Prostate gland (tissue), 2 donors: ENCODE measurements at regions not wholly inside any gene's neighbourhood (a gene's known extent, or its start where the extent isn't known, plus 50 kb on each side); places are given as distances from the start of the nearest gene placed in this dataset.
A peak's percentile ranks its signal among the peaks of the same experiment; 100 is the strongest.

ENCODE experiments used
- DNase-seq: peaks from one replicate; pipeline ENCODE4 v3.0.0-alpha.2; 2019; ENCODE audit warnings: low spot score
- H3K27ac ChIP-seq, 2 donors: fragments of 200-600 bp; sonication (generic); 2 replicates each; pipeline ENCODE4 v1.5.1; 2017 to 2019
- H3K27me3 ChIP-seq: fragments of 200-600 bp; sonication (generic); replicated peaks from 2 replicates; pipeline ENCODE4 v1.5.1; 2019; ENCODE audit not compliant: insufficient read depth
- H3K36me3 ChIP-seq, 2 donors: fragments of 200-600 bp; sonication (generic); 1 replicate in 1 of 2; 2 replicates in 1 of 2; pipeline versions ENCODE4 v1.5.1 to v1.8.1; 2017 to 2019
- H3K4me1 ChIP-seq: fragments of 200-600 bp; sonication (generic); replicated peaks from 2 replicates; pipeline ENCODE4 v1.5.1; 2019
- H3K4me3 ChIP-seq, 2 donors: fragments of 200-600 bp; sonication (generic); 2 replicates each; pipeline ENCODE4 v1.5.1; 2017 to 2019
- H3K9me3 ChIP-seq: fragments of 200-600 bp; sonication (generic); 2 replicates; pipeline ENCODE4 v1.5.1; 2017
- POLR2A ChIP-seq: fragments of 450-650 bp; IDR thresholded peaks from one replicate; pipeline ENCODE4 v1.6.1; 2016; ENCODE audit warnings: antibody characterized with exemption, mild to moderate bottlenecking
- POLR2AphosphoS5 ChIP-seq: sonication (generic); formaldehyde crosslinking; IDR thresholded peaks from one replicate; pipeline ENCODE4 v1.6.1; 2017; ENCODE audit warnings: antibody characterized with exemption
- WGBS: methylation state at CpG from one replicate; pipeline ENCODE4 v1.1.5; 2018; 5-methylcytosine and 5-hydroxymethylcytosine counted together
- intact Hi-C: fragments of 100-400 bp; cut with DNase I; formaldehyde crosslinking; loops from one replicate; pipeline ENCODE4 v1.14.2; 2022
- TF ChIP-seq, protein P1 (sequence below), 4 experiments: fragments of 200-600 bp in 2 of 4; fragments of 450-650 bp in 2 of 4; sonication (generic) in 2 of 4; IDR thresholded peaks; 1 replicate in 3 of 4; 2 replicates in 1 of 4; pipeline ENCODE4 v1.5.1; 2016 to 2019; ENCODE audit warnings: antibody characterized with exemption in 4 of 4, mild to moderate bottlenecking in 2 of 4, moderate library complexity in 2 of 4

DNA sequence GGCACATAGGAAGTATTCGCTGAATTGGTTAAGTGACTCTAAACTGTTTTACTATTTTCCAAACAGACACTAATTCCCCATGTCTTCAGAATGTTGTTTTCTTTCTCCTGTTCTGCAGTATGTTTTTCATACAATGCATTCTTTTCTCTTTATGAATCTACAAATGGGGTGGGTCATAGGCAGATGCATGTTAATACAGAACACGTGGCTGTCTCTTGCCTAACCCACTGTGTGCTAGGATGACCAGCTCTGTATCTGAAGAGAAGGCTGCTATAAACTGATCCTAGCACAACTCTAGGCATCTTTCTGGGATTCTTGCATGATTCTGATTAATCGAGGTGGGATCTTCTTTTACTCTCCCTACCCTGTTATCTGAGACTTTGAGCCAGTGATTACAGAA lies 826.0 kb downstream of the PLCL1 start:
- DNase-seq = no peak
- WGBS = 85% methylated on average over 3 of the region's 3 CpGs
- TF ChIP-seq POLR2AphosphoS5 (no peak), POLR2A (no peak)
- TF ChIP-seq, protein P1, sequence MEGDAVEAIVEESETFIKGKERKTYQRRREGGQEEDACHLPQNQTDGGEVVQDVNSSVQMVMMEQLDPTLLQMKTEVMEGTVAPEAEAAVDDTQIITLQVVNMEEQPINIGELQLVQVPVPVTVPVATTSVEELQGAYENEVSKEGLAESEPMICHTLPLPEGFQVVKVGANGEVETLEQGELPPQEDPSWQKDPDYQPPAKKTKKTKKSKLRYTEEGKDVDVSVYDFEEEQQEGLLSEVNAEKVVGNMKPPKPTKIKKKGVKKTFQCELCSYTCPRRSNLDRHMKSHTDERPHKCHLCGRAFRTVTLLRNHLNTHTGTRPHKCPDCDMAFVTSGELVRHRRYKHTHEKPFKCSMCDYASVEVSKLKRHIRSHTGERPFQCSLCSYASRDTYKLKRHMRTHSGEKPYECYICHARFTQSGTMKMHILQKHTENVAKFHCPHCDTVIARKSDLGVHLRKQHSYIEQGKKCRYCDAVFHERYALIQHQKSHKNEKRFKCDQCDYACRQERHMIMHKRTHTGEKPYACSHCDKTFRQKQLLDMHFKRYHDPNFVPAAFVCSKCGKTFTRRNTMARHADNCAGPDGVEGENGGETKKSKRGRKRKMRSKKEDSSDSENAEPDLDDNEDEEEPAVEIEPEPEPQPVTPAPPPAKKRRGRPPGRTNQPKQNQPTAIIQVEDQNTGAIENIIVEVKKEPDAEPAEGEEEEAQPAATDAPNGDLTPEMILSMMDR (IDR thresholded peaks at IDR 0.05) = no peak
- no peak overlapping the region for H3K27ac ChIP-seq
- no peaks in the 10 kb centered on the region for H3K9me3 ChIP-seq
- H3K4me1 ChIP-seq = no peaks in the 10 kb centered on the region
- H3K36me3 ChIP-seq = no peaks in the 10 kb centered on the region
- intact Hi-C loops = no loop called here
- no peaks in the 10 kb centered on the region for H3K27me3 ChIP-seq
- H3K4me3 ChIP-seq = no peak overlapping the region

- no peak overlapping the region for H3K27ac ChIP-seq
- WGBS = 75% methylated on average over 2 of the region's 2 CpGs
- intact Hi-C loops = no loop called here
- no peaks in the 10 kb centered on the region for H3K36me3 ChIP-seq
- no peak overlapping the region for H3K4me3 ChIP-seq
- no peaks in the 10 kb centered on the region for H3K4me1 ChIP-seq
- no peaks in the 10 kb centered on the region for H3K9me3 ChIP-seq
- no peak for DNase-seq
- TF ChIP-seq POLR2A (no peak), POLR2AphosphoS5 (no peak)
- TF ChIP-seq, protein P1 (IDR thresholded peaks at IDR 0.05) = no peak
- no peaks in the 10 kb centered on the region for H3K27me3 ChIP-seq
Observed at GRCh38 chr2:198628596-198628995, 824.2 kb downstream of the PLCL1 start.

GRCh38 chr2:198622986-198623730 lies 818.8 kb downstream of the PLCL1 start:
- intact Hi-C loops = no loop called here
- Histone ChIP-seq H3K4me1 (no peaks in the 10 kb centered on the region), H3K27me3 (no peaks in the 10 kb centered on the region), H3K27ac (no peak overlapping the region), H3K4me3 (no peak overlapping the region), H3K9me3 (no peaks in the 10 kb centered on the region), H3K36me3 (no peaks in the 10 kb centered on the region)
- no peak for DNase-seq
- TF ChIP-seq POLR2AphosphoS5 (no peak), POLR2A (no peak)
- TF ChIP-seq, protein P1 (IDR thresholded peaks at IDR 0.05) = no peak
- 83% methylated on average over 3 of the region's 3 CpGs for WGBS

- Histone ChIP-seq H3K4me1 (no peaks in the 10 kb centered on the region), H3K27me3 (no peaks in the 10 kb centered on the region), H3K27ac (no peak overlapping the region), H3K4me3 (peak overlapping the region in 1 of 2 donors; percentile 8), H3K36me3 (no peaks in the 10 kb centered on the region), H3K9me3 (no peaks in the 10 kb centered on the region)
- intact Hi-C loops = no loop called here
- TF ChIP-seq, protein P1 (IDR thresholded peaks at IDR 0.05) = no peak
- TF ChIP-seq POLR2AphosphoS5 = no peak
- DNase-seq = no peak
- WGBS = 12% methylated on average over 4 of the region's 4 CpGs
Observed at GRCh38 chr2:198615972-198616371, 811.6 kb downstream of the PLCL1 start.

- no peaks in the 10 kb centered on the region for H3K36me3 ChIP-seq
- intact Hi-C loops = no loop called here
- H3K9me3 ChIP-seq = no peaks in the 10 kb centered on the region
- H3K4me1 ChIP-seq = no peaks in the 10 kb centered on the region
- no peaks in the 10 kb centered on the region for H3K27me3 ChIP-seq
- TF ChIP-seq POLR2AphosphoS5 (no peak), POLR2A (no peak)
- TF ChIP-seq, protein P1 (IDR thresholded peaks at IDR 0.05) = no peak
- no peak overlapping the region for H3K27ac ChIP-seq
- 48% methylated on average over 3 of the region's 3 CpGs for WGBS
- H3K4me3 ChIP-seq = no peak overlapping the region
- no peak for DNase-seq
Observed at GRCh38 chr2:198611201-198611600, 806.8 kb downstream of the PLCL1 start.
